PFSK-1 (cell line): ENCODE measurements at regions not wholly inside any gene's neighbourhood (a gene's known extent, or its start where the extent isn't known, plus 50 kb on each side); places are given as distances from the start of the nearest gene placed in this dataset.

Experiments used
- POLR2AphosphoS5 ChIP-seq: IDR thresholded peaks from 2 replicates; pipeline ENCODE4 v1.6.1; 2012; ENCODE audit warnings: low read depth, mild to moderate bottlenecking, control low read depth, low read length, moderate library complexity
- SIN3A ChIP-seq: IDR thresholded peaks from 2 replicates; pipeline ENCODE4 v1.6.1; 2012; ENCODE audit warnings: mild to moderate bottlenecking, low read length, moderate library complexity, borderline replicate concordance; ENCODE audit not compliant: insufficient read depth

GRCh38 chr3:113086560-113087461 is 96.0 kb downstream of the GTPBP8 start:
- TF ChIP-seq SIN3A, result no peak
- no peak for TF ChIP-seq POLR2AphosphoS5
